ENCODE measurements at regions not wholly inside any gene's neighbourhood (a gene's known extent, or its start where the extent isn't known, plus 50 kb on each side); places are given as distances from the start of the nearest gene placed in this dataset.

- TF ChIP-seq EZH2 (IDR thresholded peaks at IDR 0.05; ENCODE audit: insufficient read depth, poor library complexity, severe bottlenecking): no peak
- no peak for TF ChIP-seq EZH2phosphoT487 (IDR thresholded peaks at IDR 0.05; ENCODE audit: insufficient read depth, low read depth)
Measured at GRCh38 chr5:36478646-36479317, 127.6 kb upstream of the SLC1A3 start.
